ENCODE measurements at regions not wholly inside any gene's neighbourhood (a gene's known extent, or its start where the extent isn't known, plus 50 kb on each side); places are given as distances from the start of the nearest gene placed in this dataset.

GRCh38 chr16:6484935-6485334, 847.7 kb upstream of the RBFOX1 start:
- DNase-seq: no peak

GRCh38 chr16:6484081-6484480, 848.6 kb upstream of the RBFOX1 start:
- no peak for DNase-seq

GRCh38 chr16:6483469-6484033, 849.1 kb upstream of the RBFOX1 start:
- DNase-seq: no peak

GRCh38 chr16:6482696-6483468, 849.8 kb upstream of the RBFOX1 start:
- DNase-seq: no peak

- DNase-seq: no peak
These were observed 850.8 kb upstream of the RBFOX1 start for GRCh38 chr16:6481894-6482293.

GRCh38 chr16:6453742-6454141, 878.9 kb upstream of the RBFOX1 start:
- no peak for DNase-seq

- no peak for DNase-seq
These were observed 885.4 kb upstream of the RBFOX1 start for GRCh38 chr16:6447021-6447790.

- no peak for DNase-seq
These were observed 886.3 kb upstream of the RBFOX1 start for GRCh38 chr16:6446370-6446769.

- DNase-seq: no peak
These were observed 893.5 kb upstream of the RBFOX1 start for GRCh38 chr16:6439129-6439528.

- DNase-seq: no peak
These were observed 903.8 kb upstream of the RBFOX1 start for GRCh38 chr16:6428861-6429260.

- no peak for DNase-seq
These were observed 905.0 kb upstream of the RBFOX1 start for GRCh38 chr16:6427621-6428020.

- DNase-seq: no peak
These were observed 925.0 kb upstream of the RBFOX1 start for GRCh38 chr16:6407596-6407995.

GRCh38 chr16:6406028-6406427, 926.6 kb upstream of the RBFOX1 start:
- no peak for DNase-seq

- DNase-seq: no peak
These were observed 949.7 kb upstream of the RBFOX1 start for GRCh38 chr16:6382924-6383459.

- DNase-seq: no peak
These were observed 950.7 kb upstream of the RBFOX1 start for GRCh38 chr16:6381896-6382295.

GRCh38 chr16:6377956-6378355, 954.7 kb upstream of the RBFOX1 start:
- DNase-seq: no peak

GRCh38 chr16:6375465-6376075, 957.1 kb upstream of the RBFOX1 start:
- no peak for DNase-seq

GRCh38 chr16:6374821-6375220, 957.8 kb upstream of the RBFOX1 start:
- DNase-seq: no peak

- no peak for DNase-seq
These were observed 967.8 kb upstream of the RBFOX1 start for GRCh38 chr16:6364846-6365245.

- DNase-seq: no peak
These were observed 968.6 kb upstream of the RBFOX1 start for GRCh38 chr16:6363896-6364607.

GRCh38 chr16:6363396-6363795, 969.2 kb upstream of the RBFOX1 start:
- no peak for DNase-seq

GRCh38 chr16:6362321-6362720, 970.3 kb upstream of the RBFOX1 start:
- DNase-seq: no peak

GRCh38 chr16:6360641-6361040, 972.0 kb upstream of the RBFOX1 start:
- DNase-seq: no peak

All from stimulated activated CD4-positive, alpha-beta T cell treated with anti-CD3 and anti-CD28 coated beads, Interleukin-4, amount 100 ng/mL, for 4 hours (primary cell).